ENCODE measurements at regions not wholly inside any gene's neighbourhood (a gene's known extent, or its start where the extent isn't known, plus 50 kb on each side); places are given as distances from the start of the nearest gene placed in this dataset.

DNA sequence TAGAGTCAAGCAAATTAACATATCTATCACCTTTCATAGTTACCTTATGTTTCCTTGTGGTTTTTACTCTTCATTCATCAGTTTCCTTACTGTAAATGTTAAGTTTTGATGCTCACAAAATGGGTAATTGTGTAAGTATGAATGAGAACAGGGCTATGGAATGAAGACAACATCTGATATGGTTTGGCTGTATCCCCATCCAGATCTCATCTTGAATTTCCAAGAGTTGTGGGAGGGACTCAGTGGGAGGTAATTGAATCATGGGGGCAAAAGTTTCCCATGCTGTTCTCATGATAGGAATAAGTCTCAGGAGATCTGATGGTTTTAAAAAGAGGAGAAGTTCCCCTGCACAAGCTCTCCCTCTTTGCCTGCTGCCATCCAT lies 107.6 kb downstream of the CCDC34 start:
- no peak for TF ChIP-seq ARNT (IDR thresholded peaks at IDR 0.05)
- no peak for TF ChIP-seq SUZ12 (IDR thresholded peaks at IDR 0.05)
- TF ChIP-seq ZNF384 (IDR thresholded peaks at IDR 0.05), result no peak
- TF ChIP-seq HDGF (IDR thresholded peaks at IDR 0.05; ENCODE audit: borderline replicate concordance), result no peak
- TF ChIP-seq LEF1 (IDR thresholded peaks at IDR 0.05; ENCODE audit: borderline replicate concordance), result no peak
- no peak for TF ChIP-seq NFRKB (IDR thresholded peaks at IDR 0.05)
- TF ChIP-seq TARDBP (IDR thresholded peaks at IDR 0.05), result no peak
- no peak for TF ChIP-seq FOXK2 (IDR thresholded peaks at IDR 0.05)
- no peak for TF ChIP-seq BHLHE40 (IDR thresholded peaks at IDR 0.05; ENCODE audit: borderline replicate concordance)
- TF ChIP-seq FOXM1 (IDR thresholded peaks at IDR 0.05; ENCODE audit: borderline replicate concordance), result no peak
- no peak for TF ChIP-seq ELF4 (IDR thresholded peaks at IDR 0.05)
- no peak for TF ChIP-seq L3MBTL2 (conservative IDR thresholded peaks at IDR 0.05)
- TF ChIP-seq SP1 (IDR thresholded peaks at IDR 0.05), result no peak
- no peak for TF ChIP-seq CTBP1 (IDR thresholded peaks at IDR 0.05; ENCODE audit: borderline replicate concordance)
